ENCODE measurements at regions not wholly inside any gene's neighbourhood (a gene's known extent, or its start where the extent isn't known, plus 50 kb on each side); places are given as distances from the start of the nearest gene placed in this dataset.
"Not testable (repeated sequence)": the region's sequence is repeated elsewhere in the genome, so short reads cannot be mapped to it uniquely, and the experiment has no call there.

DNA sequence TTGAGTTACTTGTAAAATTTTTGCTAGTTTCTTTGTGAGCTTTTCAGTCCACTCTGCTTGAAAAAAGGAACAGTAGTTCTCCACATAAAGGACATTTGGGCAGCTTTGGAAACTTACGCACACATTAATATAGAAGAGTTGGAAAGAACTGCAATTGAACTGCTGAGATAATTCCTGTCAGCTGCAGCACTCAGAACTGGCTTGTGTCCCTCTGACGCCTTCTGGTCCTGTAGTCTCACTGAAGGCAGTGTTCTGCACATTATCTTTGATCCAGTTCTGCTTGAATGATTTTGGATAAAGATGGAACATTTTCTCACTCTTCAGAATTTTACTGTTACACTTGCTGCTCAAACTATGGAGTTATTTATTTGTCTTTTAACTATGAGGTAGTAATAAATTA lies 901.9 kb downstream of the OTOL1 start:
- no peak for DNase-seq (ENCODE audit: low spot score)

- DNase-seq (ENCODE audit: low spot score), result no peak
Measured at GRCh38 chr3:162400697-162401096, 904.1 kb downstream of the OTOL1 start.

- not testable (repeated sequence) for DNase-seq (ENCODE audit: low spot score)
Measured at GRCh38 chr3:162411556-162411955, 914.9 kb downstream of the OTOL1 start.

GRCh38 chr3:162421721-162422120 lies 925.1 kb downstream of the OTOL1 start:
- DNase-seq (ENCODE audit: low spot score), result no peak

DNA sequence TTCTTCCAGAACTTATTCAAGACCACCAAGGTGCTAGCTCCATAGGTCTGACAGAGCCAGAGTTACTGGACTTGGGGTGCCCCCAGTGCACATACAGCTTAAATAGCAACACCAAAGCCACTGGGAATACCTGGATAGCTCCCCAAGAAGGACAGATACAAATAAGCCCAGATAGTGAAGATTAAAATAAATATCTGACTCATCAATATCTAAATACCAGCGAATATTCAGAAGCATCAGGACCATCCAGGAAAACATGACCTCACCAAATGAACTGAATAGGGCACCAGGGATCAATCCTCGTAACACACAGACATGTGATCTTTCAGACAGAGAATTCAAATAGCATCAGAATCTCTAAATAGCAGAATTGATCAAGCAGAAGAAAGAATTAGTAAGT lies 931.6 kb downstream of the OTOL1 start:
- no peak for DNase-seq (ENCODE audit: low spot score)

GRCh38 chr3:162435750-162436149 lies 939.1 kb downstream of the OTOL1 start:
- DNase-seq (ENCODE audit: low spot score), result no peak

- DNase-seq (ENCODE audit: low spot score), result no peak
Measured at GRCh38 chr3:162436826-162437225, 940.2 kb downstream of the OTOL1 start.

DNA sequence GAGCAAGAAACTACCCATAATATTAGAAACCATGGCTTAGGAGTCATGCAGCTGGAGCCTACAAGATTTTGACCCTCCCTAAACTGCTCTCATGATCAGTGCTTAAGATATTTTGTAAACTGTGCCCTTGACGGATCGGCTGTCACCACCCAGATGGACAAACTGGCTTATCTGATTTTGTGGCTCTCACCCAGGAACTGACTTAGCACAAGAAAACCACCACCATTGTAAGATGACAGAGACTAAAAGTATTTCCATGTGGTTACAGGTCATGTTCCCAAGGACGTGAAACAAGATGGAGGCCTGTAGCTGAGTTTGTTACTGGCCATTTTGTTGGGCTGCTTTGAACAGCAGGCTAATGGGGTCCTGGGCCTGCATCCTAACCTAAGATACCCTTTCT lies 940.9 kb downstream of the OTOL1 start:
- DNase-seq (ENCODE audit: low spot score), result no peak

- DNase-seq (ENCODE audit: low spot score), result no peak
Measured at GRCh38 chr3:162441716-162442115, 945.1 kb downstream of the OTOL1 start.

DNA sequence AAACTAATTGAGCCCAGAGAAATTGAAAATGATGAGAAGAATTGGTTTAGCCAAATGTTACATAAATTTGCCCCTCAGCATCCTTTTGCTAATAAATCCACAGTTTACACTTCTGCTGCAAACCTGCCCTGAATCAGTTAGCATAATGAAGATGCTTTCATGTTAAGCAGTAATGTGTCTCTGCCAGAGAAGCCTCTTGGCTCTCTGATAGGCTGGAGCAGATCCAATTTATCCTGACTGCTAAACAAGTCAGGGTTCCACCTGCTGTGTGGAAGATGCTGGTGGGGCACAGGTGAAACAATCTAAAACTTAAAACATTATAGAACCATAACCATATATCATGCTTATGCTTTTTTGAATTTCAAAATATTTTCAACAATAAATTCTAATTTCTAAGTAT lies 946.8 kb downstream of the OTOL1 start:
- no peak for DNase-seq (ENCODE audit: low spot score)

DNA sequence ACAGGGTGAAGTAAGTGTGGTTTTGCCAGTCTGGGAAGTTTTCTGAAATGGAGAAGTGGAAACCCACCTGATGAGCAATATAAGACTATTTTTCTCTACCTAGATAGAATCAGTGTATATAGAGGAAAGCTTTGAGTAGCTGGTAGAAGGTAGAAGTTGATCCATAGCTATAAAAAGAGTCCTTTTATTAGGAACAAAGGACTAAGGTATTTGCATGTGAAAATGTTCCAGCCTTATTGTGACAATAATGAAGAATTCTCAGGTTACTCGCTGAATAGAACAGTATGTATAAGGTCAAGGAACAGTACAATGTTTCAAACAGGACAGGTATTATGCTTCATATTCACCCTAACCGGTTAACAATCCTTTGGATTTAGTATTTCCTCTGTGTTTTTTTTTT lies 972.2 kb downstream of the OTOL1 start:
- no peak for DNase-seq (ENCODE audit: low spot score)

- DNase-seq (ENCODE audit: low spot score), result no peak
Measured at GRCh38 chr3:162487138-162487537, 990.5 kb downstream of the OTOL1 start.

DNA sequence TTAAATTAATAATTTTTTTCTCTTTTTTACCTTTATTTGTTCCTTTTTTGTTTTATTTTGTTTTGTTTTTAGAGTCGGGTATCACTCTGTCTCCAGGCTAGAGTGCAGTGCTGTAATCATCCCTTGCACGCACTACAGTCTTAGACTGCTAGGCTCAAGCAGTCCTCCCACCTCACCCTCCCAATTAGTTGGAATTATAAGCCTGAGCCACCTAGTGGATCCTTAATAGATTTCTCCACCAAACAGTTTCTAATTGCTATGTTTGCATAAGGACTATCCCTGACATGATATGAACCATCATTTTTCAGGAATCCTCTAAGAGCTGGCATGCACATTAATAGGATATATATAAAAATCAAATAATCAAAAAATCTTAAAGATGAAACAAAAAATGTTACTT lies 993.2 kb downstream of the OTOL1 start:
- no peak for DNase-seq (ENCODE audit: low spot score)

DNA sequence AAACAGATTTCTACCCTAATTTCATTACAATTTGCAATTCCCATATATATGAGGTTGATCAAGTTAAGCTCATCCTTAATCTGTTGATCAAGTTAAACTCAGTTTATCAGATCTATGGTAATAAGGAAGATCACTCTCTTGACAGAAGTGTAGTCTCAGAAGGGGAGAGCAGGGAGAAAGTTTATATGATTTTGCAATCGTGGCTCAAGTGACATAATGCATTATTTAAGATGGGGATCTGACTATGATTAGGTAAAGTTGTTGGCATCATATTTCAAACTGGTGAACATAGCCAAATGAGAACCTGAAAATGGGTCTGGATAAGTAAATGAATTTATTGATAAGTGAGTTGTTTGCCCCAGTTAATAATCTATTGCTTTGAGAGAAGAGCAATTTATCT lies 995.3 kb downstream of the OTOL1 start:
- no peak for DNase-seq (ENCODE audit: low spot score)

DNA sequence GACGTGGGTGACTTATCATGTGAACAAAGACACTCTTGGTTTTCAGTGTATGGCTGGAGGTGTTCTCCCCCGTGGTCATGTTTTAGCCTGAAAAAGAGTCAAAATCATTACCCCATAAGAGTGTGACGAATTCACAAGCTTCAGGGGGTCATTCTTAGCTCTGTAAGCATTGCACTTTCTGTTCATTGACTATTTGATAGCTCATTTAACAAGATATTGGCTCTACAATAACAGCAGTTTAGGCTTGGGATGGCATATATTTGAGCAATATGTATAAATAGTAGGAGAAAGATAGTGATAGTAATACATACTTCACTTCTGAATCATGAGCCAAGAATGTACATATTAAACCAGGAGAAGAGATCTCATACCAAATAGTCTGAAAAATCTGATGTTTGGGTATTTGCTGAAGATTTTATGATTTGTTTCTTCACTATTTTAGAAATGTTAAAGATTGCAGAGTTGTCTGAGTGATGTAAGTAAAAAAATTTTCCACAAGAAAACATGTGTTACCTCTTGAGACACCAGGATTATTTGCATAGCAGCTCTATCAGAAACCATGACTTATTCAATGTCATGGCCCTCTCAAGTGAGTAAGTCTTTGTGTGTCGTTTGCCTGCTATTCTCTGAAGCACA lies 996.0 kb downstream of the OTOL1 start:
- no peak for DNase-seq (ENCODE audit: low spot score)

GRCh38 chr3:162498626-162499025 lies 1002.0 kb downstream of the OTOL1 start:
- no peak for DNase-seq (ENCODE audit: low spot score)

- no peak for DNase-seq (ENCODE audit: low spot score)
Measured at GRCh38 chr3:162507397-162507796, 1010.8 kb downstream of the OTOL1 start.

- no peak for DNase-seq (ENCODE audit: low spot score)
Measured at GRCh38 chr3:162512488-162512887, 1015.9 kb downstream of the OTOL1 start.

DNA sequence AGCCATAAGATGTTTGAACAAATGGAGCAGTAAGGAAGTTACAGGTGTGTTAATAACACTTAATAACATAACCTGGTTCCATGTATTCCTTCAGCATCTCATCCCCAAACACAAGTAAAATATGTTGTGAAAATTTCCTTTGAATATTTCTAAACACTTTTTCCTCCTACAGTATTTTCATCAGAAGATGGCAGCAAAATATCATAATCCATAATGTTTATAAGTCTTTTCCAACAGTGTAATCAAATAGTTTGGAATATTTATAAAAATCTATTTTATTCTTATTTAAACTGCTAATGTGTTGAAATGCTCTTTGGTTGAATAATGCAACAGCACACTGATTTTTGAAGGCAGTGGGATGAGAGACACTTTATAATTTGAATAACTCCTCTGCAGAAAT lies 1020.5 kb downstream of the OTOL1 start:
- DNase-seq (ENCODE audit: low spot score), result no peak

GRCh38 chr3:162521669-162522068 lies 1025.1 kb downstream of the OTOL1 start:
- no peak for DNase-seq (ENCODE audit: low spot score)

GRCh38 chr3:162525066-162525742 lies 1028.6 kb downstream of the OTOL1 start:
- DNase-seq (ENCODE audit: low spot score), result peak; percentile 16

- no peak for DNase-seq (ENCODE audit: low spot score)
Measured at GRCh38 chr3:162525771-162526170, 1029.2 kb downstream of the OTOL1 start.

- DNase-seq (ENCODE audit: low spot score), result no peak
Measured at GRCh38 chr3:162534431-162534830, 1037.8 kb downstream of the OTOL1 start.

DNA sequence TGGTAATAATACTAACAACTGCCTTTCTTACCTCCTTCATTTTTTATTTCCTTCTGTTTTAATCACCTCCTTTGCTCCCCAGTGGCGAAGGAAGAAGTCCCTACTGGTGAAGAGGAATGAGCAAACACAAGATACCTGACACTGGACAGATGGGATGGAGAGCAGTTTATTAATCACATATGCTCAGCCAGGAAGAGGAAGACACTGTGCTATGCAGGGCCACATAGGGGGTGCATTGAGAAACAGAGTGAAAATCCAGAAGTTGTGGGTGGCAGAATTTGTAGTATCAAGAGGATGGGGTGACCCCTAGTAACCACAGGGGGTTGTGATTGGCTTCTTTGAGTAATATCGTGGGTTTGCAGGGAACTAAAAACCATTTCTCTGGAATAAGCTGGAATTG lies 1041.9 kb downstream of the OTOL1 start:
- DNase-seq (ENCODE audit: low spot score), result no peak

Data from globus pallidus (tissue), 1 donor.